ENCODE measurements at regions not wholly inside any gene's neighbourhood (a gene's known extent, or its start where the extent isn't known, plus 50 kb on each side); places are given as distances from the start of the nearest gene placed in this dataset.

DNA sequence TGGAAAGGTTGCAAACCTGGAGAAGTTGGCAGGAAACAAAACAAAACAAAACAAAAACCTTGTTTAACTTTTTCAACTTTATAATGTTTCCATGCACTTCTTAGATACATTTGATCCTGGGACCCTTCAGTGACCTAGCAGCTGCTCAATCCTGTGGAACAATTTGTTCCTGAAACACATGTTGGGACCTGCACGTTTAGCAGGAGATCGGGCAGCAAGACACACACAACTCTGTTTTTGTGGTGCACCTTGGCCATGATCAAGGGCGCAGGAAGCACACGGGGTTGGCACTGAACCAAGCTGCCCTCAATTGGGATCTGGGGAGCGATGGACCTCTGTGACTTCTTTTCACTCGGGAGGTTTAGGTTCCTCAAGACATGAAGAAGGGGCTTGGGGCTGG is 268.7 kb downstream of the LOXHD1 start:
- DNase-seq, result no peak

DNA sequence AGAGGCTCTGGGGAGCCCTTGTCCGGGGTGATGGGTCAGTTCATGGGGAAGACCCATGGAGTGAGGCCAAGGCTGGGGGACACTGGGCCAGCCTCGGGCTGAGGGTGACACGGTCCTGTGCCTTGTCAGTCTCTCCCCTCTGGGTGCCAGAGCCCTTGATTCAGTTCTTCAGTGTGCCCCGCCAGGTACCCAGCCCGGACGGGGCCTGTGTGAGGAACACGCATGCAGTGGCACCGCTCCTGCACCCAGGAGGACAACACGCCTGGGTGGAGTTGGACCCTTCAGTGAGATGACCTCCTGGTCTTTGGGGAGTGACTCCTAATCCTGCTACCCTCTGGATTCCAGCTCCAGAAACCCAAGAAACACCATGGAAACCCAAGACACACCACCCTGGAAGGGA is 264.4 kb downstream of the LOXHD1 start:
- no peak for DNase-seq

DNA sequence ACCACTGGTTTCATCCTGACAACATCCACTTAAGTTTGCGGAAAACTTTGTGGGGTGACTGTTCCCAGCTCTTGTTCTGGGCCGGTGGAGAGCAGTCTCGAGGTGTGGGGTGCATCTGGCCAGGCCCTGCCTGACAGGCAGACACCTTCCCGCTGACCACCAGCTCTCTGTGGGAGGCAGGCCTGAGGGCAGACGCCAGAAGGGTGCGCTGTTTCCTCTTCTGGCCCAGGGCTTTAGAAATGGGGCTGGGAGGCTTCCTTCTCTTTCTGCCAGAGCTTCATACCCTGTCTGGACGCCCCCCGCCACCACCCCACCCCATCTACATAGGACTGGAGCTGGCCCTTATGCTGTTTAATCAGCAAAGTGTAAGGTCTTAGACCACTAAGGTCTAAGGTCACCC is 263.8 kb downstream of the LOXHD1 start:
- DNase-seq, result no peak

DNA sequence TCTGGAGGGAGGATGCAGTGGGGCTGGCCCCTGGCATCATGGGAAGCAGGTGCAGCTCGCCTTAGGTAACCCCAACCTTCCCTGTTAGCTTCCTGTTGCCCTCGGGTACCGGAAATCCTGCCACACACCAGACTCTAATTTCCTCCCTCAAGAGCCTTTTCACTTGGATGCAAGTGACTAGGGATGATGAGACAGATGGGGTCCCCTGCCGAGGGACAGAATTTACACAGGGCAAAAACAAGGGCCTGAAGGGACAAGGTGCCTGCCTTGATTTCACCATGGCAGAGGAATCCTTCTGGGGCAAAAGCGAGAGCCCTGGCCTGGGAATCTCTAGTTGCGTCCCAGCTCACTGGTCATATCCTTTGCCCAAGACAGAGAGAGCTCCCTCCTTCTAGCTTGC is 263.1 kb downstream of the LOXHD1 start:
- no peak for DNase-seq

DNA sequence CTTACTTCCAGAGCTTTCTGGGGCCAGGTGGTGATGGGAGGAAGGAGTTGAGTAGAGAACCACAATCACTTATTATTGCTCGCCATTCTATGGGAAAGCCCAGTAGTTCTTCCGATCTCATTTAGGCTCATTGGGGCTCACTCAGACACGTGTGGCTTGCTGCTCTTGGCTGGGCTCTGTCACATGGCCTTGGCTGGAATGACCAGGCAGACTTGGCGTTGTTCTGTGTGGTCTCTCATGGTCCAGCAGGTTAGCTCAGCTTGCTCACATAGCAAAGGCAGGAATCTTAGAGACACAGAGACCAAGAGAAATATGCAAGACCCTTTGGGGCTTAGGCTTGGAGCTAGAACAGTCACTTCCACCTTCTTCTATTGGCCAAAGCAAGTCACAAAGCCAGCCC is 261.2 kb downstream of the LOXHD1 start:
- no peak for DNase-seq

DNA sequence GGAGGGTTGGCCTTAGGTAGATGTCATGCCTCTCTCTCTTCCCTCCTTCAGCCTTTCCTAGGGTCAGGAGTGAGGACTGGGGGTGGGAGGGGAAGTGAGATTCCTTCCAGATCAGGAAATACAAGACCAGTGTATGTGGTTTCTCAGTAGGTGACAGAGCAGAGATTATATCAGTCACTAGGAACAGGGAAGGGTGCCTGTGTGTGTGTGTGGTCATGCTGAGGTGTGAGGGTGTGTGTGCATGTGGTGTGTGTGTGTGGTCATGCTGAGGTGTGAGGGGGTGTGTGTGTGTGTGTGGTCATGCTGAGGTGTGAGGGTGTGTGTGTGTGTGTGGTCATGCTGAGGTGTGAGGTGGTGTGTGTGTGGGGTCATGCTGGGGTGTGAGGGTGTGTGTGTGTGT is 259.8 kb downstream of the LOXHD1 start:
- DNase-seq, result no peak

DNA sequence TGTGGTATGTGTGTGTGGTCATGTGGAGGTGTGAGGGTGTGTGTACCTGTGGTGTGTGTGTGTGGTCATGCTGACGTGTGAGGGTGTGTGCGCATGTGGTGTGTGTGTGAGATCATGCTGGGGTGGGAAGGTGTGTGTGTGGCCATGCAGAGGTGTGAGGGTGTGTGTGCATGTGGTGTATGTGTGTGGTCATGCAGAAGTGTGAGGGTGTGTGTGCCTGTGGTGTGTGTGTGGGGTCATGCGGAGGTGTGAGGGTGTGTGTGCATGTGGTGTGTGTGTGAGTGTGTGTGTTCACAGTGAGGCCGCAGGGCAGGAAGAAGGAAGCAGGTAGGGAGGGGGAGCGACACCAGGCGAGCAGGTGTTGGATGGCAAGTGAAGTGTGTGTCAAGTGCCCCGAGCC is 259.0 kb downstream of the LOXHD1 start:
- no peak for DNase-seq

DNA sequence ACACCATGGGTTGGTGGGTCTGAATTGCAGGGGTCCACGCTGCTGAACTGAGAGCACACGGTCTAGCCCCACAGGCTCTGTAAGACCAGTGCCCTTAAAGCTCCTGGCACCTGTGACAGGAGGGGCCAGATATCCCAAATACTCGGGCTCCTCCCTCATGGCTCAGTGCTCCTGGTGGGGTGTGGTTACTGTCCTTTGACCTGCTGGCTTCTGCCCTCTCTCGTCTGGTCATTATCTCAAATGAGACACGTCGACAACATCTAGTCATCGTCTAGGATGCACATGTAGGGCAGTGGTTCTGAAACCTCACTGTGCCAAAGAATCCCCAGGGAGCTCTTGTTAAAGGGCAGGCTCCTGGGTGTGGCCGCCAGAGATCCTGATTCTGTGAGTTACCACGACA is 258.4 kb downstream of the LOXHD1 start:
- DNase-seq, result no peak

DNA sequence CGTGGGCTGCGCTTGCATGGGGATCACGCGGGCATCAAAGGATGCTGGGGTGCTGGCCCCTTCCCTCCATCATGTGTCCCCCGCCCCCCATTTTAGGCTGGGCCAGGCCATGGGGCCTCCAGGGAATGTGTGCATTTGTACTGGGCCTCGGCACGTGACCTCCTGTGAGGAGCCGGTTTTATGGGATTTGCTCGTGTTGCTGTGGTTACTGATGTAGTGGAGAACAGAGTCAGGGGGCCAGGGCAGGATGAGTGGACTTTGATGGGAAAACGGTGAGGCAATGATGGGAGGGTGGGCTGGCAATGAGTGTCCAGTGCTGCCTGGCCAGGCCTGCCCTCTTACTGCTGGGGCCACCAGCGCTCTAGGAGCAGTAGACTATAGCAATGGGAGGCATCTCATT is 257.7 kb downstream of the LOXHD1 start:
- no peak for DNase-seq

DNA sequence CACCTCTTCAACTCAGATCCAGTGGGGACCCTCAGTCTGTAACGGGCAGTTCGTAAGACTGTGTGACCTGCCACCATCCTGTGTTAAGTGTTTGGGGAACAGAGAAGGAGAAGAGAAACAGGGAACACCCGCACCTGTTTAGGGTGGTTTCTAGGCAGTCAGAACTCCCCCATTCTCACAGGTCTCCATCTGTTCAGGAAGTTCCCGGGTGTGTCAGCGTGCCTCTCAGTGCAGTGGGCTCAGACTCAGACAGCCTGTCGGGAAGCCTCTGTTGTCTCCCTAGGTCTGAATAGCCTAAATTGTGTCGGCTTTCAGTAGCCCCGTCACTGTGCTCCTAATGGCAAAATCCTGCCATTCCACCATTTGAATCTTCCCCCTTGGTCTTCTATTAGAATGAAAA is 256.6 kb downstream of the LOXHD1 start:
- DNase-seq, result no peak

DNA sequence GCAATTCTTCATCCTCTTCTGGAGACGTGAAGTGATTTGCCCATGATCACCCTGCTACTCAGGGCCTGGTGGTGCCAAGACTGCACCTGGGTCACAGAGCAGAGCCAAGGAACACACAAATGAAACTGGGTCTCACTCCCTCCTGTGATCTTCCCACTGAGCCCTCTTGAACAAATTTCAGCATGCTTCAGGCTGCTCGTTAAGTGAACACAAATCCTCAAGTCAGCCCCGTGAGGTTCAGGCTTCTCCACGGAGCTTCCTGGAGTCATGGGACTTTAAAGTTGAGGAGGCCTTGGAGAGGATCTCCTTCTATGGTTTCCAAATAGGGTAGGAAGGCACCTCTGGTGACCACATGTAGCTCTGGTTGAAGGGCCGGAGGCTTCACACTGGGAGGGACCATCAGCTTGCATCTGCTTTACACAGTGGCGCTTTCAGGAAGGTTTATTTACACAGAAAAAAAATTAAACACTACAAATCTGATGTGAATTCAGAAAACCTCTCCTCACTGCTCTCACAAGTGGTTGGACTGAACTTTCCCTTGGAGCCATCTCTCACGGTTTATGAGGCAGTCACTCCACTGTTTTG is 255.4 kb downstream of the LOXHD1 start:
- no peak for DNase-seq

DNA sequence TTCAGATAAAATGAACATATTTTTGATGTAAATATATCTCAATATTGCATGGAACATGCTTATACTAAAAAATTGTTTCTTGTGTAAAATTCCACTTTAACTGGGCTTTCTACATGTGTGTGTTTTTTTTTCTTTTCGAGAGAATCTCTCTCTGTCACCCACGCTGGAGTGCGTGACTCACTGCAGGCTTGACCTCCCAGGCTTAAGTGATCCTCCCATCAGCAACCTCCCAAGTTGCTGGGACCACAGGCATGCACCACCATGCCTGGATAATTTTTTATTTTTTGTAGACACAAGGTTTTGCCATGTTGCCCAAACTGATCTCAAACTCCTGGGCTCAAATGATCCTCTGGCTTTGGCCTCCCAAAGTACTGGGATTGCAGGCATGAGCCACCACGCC is 254.6 kb downstream of the LOXHD1 start:
- DNase-seq, result no peak

DNA sequence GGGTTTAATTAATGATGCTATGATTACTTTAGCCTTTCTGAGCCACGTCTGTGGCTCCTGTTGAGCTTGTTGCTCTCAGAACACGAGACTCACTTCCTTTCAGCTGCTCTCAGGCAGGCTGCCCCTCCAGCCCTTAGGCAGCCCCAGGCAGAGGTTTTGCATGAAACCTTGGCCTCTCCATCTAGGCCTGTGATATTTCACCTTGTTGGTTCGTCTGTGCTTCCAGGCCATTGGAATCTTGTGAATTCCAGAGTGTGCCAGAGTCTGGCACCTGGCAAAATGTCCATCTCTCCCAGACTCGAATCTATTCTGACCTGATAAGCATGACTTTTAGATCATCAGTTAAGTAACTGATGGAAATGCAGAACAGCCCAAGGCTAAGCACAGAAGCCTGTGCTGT is 254.1 kb downstream of the LOXHD1 start:
- no peak for DNase-seq

DNA sequence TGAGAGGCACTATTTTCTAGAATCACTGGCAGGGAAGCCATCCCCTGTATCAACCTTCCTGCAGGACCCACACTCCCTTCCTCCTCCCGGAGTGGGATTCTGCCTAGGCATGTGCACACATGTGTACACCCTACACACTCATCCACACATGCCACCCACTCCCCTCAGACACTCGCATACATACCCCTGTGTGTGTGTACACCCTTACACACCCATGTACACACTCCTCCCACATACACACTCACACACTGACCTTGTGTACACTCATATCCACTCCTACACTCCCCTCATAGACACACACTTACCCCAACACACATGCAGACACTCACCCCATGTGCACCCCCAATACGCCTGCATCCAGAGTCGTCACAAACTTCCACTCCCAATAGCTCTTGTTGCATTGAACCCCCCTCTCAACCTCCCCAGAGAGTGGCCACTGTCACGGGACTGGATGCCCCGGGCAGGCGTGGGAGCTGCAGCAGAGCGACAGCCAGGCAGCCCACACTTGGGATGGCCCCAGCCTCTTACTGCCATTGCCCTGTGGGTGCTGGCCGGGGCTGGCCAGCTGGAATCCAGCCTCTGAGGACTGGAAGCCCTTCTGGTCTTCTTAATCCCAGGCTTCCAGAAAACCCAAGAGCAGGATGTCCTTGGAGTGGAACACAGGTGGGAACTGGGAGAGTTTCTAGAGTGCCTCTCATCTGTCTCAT is 251.0 kb downstream of the LOXHD1 start:
- no peak for DNase-seq

DNA sequence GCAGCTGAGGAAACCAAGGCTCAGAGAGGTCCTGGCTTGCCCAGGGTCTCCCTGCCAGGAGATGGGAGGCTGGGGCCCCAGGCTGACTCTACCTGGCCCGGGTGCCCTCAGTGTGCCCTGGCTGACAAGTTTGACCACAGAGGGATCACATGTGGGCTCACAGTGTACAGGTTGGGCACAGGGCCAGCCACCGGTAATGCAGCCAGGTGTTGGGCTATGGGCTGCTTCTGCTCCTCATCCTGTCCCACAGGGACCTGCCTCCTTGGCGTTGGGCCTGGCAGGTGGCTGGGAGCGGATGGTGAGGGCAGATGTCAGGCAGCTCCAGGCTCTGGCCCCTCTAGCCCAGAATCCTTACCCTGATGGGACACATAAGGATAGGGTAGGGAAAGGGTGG is 250.5 kb downstream of the LOXHD1 start:
- no peak for DNase-seq

DNA sequence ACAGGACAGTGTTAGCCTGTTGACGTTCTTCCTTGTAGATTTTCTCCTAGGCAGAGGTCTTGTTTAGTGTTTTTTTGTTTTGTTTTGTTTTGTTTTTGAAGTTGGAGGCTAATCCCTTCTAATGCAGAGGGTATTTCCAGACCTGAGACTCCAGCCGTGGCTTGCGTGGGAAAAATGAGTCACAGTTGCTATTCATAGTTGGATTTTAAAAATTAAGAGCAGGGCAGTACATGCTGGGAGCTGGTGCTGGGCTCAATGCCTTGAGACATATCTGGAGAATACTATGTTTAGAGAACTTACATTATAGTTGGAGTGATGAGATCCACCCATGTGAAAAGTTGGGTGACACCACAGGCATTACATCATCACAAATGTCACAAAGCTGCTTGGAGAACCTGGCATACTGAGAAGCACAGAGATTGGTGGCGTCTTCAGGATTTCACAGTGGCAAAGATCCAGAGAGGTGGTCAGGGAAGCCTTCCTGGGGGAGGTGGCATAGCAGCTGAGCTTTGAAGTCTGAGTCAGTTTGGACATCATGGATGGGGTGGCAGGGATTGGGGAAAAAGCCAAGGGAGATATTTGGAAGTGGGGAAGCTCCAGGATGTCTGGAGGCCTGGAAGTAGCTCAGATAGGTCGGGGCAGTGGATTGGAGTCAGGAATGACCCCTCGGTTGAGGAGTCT is 249.4 kb downstream of the LOXHD1 start:
- no peak for DNase-seq

DNA sequence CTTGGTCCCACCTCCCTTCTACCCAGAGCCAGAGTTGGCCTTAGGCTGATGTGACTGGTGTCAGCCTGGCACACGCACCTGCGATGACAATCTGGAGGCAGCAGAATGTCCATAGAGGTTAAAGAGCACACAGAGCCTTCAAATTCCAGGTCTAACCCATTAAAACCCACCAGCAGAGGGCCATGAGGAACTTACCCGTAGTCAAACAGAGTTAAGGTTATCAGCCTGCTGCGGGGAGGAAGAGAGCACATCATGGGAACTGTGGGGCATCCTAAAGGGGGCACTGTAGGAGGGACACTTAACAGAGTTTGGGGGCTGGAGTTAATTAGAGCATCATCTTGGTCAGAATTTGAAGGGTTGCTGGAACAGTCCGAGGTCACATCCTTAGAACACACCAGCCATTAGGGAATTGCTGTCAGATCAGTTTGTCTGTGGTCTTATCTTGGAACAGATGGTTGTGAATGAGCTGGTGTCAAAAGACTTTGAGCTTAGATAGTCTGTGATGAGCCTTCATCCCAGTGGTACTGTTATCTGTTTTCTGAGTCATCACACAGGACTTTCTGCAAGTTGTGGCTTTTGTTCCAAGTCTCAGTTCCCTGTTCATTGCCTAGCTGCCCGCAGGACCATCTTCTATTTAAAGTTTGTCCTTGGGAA is 248.6 kb downstream of the LOXHD1 start:
- no peak for DNase-seq

DNA sequence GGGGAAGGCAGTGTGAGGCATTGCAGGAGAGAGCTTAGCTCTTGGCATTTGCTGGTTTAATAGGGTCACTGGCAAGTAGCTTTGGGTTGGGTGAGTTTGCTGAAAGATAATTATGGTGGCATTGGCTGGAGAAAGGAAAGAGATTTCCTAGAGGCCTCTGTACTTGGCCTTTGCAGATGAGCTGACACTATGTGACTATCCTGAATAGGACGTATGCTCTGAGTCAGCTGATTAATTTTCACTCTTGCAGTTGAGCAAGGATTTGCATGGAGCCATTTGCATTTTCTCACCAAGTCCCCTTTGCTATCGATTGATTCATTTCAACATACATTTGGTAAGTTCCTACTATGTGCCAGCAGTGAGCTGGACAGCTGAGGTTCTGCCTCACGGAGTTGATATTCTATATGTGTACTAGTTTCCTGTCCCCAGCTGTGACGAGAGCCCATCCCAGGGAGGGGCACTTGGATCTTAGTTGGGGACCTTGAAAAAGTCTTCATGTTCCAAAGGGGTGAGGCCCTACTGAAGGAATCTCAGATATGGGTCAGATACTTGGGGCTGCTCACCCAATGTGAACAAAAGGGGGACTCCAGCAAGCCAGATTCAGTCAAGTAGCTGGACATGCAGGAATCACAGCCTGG is 245.7 kb downstream of the LOXHD1 start:
- no peak for DNase-seq

DNA sequence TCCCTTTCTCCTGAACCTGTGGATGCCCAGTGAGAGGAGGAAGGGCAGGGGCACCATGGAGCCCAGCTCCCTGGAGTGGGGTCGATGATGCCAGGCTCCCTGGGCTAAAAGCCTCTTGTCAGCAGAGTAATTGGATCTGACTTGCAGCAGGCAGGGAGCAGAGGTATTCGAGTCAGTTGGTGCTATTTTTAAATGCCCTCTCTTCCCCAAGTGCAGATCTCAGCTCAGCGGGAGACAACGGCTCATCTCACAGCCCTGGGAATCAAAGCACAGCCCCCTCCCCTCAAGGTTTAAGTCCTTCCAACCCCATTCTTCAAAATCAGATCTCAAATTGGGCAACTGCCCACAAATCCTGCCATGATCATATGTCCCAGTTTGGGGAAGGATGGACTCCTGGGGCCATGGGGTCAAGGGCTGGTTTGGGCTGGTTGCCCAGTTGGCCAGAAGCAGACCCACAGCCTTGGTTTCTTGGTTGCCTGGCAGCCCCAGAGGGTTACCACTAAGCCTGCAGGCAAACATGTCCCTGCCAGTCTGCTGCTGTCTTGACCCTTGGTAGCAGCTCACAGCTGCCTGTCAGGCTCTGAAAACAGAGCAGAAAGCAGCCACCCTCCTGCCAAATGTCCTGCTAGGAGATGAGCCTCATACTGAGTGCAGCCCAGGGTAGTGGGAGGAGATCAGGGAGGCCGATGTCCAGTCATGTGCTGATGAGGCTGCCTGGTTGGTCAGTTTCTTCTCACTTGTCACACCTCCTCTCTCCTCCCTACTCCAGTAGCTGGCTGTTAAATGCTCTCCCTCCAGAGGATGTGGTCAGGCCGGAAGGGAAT is 244.9 kb downstream of the LOXHD1 start:
- no peak for DNase-seq

DNA sequence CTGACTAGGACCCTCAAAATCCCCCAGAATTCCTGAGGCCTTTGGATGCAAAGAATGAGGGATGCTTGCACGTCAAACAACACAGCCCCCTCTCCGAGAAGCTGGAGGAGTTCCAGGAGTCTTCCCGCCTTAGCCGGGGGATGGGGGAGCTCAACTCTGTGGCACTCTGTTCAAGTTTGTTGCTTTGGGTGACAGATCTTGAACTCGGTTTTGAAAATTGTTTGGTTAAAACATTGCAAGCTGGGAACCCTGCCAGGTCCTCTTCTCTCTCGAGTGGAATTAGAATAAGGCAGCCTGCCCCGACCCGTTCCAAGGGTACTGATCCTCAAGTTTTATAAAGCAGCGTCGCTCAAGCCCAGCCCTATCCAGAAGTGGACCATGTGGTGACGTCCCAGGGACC is 244.1 kb downstream of the LOXHD1 start:
- DNase-seq, result no peak

DNA sequence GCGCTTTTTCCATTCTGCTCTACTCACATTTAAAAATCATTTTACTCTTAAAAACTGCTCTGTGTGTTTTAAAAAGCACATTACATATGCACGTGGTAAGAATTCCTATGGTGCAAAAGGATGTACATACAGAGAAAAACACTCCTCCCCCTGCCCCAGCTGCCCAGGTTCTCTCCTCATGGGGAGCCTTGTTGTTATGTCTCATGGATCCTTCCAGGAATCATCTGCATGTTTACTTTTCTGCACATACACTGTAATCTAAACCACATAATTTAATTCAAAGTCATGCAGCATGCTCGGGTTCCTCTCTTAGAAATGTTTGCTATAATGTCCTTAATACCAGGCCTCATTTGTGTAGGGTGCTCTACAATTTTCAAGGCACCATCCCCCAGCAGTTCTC is 243.3 kb downstream of the LOXHD1 start:
- no peak for DNase-seq

DNA sequence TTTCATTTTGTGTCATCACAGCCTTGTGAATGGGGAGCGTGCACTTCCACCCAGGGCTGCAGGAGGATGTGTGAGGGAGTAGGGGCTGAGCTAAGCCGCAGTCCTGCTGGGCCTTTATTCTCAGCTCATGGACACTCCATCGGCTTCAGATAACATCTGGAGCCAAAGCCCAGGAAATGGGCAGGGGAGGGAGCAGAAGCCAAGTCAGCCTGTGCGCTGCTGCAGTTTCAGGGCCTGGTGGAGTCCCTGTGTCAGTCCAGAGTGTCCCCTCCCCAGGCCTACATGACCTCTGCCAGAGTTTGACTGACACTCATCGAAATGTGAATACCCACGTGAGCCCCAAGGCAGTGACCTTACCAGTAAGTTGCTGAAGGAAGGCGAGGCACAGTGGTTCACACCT is 242.2 kb downstream of the LOXHD1 start:
- no peak for DNase-seq

All from activated CD4-positive, CD25-positive, alpha-beta regulatory T cell (primary cell).